MV-4-11 (cell line): ENCODE measurements at regions not wholly inside any gene's neighbourhood (a gene's known extent, or its start where the extent isn't known, plus 50 kb on each side); places are given as distances from the start of the nearest gene placed in this dataset.

Experiments used
- DNase-seq: peaks from one replicate; lab custom pipeline; 2025; lab: John Stamatoyannopoulos, UW

GRCh38 chr2:100741880-100742276, 78.1 kb upstream of the NPAS2 start:
- no peak for DNase-seq

GRCh38 chr2:100742277-100743254, 77.4 kb upstream of the NPAS2 start:
- DNase-seq, result no peak

- DNase-seq, result no peak
These were observed 76.2 kb upstream of the NPAS2 start for GRCh38 chr2:100743741-100744140.

- no peak for DNase-seq
These were observed 75.8 kb upstream of the NPAS2 start for GRCh38 chr2:100744184-100744583.

DNA sequence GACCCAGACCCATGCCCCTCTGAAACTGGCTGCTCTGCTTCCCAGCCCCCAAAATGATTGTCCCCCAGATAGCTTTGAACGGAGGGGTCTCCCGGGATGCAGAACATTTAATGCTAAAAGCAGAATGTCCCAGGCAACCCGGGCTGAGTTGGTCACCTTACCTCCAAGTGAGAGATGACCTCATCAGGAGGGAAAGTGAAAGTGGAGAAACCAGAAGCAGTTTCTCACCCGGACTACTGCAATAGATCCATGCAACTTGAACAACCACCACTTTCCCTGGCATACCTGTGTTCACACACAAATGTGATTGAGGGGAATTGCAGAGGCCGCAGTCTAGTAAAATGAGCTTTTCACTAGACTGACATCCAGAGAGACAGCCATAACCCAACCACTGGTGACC, 75.3 kb upstream of the NPAS2 start:
- DNase-seq, result peak; percentile 11

DNA sequence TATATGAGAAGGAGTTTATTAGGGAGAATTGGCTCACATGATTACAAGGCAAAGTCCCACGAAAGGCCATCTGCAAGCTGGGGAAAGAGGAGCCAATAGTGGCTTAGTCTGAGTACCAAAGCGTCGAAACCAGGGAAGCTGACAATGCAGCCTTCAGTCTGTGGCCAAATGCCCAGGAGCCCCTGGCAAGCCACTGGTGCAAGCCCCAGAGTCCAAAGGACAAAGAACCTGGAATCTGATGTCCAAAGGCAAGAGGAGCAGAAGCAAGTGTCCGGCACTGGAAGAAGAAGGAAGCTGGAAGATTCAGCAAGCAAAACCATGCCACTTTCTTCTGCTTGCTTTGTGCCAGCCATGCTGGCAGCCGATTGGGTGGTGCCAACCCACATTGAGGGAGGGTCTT, 74.3 kb upstream of the NPAS2 start:
- DNase-seq, result no peak

- no peak for DNase-seq
These were observed 72.4 kb upstream of the NPAS2 start for GRCh38 chr2:100747551-100747950.

DNA sequence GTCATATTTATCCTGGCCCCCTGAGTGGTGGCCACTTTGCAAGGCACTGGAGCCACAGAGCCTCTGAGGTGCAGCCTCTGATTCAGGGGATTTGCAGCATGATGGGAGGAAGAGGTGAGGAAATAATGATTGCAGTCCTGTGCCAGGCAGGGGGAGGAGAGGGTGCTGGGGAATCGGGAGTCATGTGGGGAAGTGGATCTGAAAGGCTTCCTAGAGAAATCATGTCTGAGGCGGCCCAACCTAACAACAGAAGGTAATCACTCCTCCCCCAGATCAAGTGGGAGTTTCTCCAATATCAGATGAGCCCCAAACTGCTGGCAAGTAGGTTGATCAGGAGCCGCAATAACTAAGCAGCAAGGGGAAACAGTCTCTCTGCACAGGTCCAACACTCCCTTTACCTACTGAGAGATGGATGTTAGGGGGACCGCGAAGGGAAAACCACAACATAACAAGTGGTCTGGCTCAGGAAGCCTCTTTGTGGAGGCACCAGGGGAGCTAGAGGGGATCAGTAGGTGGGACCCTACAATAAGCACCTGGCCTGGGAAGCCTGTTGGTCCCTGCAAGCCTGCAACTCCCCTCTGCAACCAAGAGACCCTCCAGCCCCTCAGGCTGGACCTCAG, 71.8 kb upstream of the NPAS2 start:
- no peak for DNase-seq

GRCh38 chr2:100748673-100749072, 71.3 kb upstream of the NPAS2 start:
- no peak for DNase-seq

GRCh38 chr2:100749771-100750542, 70.0 kb upstream of the NPAS2 start:
- no peak for DNase-seq

DNA sequence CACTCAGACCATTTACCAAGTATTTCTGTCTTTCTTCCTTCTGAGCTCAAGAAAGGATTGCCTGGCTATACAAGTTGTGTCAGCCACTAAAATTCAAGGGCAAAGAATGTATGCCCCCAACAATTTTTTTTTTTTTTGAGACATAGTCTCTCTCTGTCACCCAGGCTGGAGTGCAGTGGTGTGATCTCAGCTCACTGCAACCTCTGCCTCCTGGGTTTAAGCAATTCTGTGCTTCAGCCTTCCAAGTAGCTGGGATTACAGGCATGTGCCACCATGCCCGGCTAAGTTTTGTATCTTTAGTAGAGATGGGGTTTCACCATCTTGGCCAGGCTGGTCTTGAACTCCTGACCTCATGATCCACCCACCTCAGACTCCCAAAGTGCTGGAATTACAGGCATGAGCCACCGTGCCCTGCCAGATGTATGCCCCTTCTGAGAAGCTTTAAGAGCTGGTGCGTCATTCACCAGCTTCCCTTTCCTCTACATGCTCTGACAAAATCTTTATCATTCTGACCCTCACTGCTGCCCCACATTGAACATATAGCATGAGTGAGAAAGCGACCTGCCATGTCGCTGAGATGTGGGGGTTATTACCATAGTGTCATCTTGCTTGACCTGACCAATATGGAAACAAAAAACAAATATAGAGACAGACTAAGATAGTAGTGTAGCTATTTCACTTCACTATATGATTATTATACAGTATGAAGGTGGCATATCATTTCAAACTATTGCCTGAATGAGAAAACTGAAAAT, 67.9 kb upstream of the NPAS2 start:
- DNase-seq, result peak; percentile 37

- DNase-seq, result peak; percentile 79
These were observed 67.2 kb upstream of the NPAS2 start for GRCh38 chr2:100752628-100753333.

DNA sequence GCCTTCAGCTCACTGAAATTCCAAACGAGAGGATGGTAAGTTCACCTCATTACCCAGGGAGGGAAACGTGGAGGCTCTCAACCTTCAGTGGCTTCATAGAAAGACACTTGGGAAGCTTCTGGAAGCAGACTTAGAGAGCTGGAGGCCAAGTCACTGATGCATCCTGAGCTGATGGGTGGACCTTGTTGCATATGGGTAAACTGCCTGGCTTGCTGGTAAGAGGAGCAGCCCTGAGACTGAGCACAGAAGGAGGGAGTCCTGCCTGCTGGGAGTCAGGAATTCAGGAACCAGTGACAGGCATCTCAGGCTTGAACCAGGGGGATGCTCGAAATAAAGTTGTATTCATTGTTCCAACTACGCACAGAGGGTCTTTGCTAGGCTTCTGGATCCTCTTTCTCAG, 66.5 kb upstream of the NPAS2 start:
- DNase-seq, result no peak

DNA sequence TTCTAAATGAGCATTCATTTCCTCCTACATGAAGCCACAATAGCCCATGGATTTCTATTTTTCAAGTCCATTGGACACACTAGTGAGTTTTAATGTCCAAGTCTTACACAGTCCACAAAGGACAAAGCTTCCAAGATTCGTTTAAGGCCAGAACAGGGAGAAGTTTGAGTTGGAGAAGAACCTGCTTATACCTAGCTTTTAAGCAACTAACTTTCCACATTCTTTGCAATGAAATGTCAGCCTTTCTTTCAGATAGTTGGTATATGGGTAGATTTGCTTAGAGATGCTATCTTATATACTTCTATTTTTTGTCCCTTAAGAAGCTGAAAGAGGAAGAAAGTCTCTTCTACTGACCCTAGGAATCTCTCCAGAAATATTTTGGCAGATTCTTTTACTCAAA, 66.1 kb upstream of the NPAS2 start:
- no peak for DNase-seq

DNA sequence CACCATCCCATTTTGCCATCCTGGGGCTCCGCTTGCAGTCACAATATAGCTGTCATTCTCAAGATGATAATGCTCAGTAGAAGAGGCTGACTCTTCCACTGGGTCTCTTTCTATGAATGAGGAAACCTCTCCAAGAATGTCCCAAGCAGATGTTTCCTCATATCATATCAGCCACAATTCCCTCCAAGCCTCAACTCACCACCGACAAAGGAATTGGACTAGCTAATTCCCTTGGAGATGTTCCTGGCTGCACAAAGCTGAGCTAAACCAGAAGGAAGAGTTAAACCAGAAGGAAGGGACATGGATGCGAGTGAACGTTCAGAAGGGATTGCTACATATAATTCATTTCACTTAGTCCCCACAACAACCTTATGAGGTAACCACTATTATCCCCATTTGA, 65.0 kb upstream of the NPAS2 start:
- no peak for DNase-seq

GRCh38 chr2:100755441-100755840, 64.5 kb upstream of the NPAS2 start:
- no peak for DNase-seq

DNA sequence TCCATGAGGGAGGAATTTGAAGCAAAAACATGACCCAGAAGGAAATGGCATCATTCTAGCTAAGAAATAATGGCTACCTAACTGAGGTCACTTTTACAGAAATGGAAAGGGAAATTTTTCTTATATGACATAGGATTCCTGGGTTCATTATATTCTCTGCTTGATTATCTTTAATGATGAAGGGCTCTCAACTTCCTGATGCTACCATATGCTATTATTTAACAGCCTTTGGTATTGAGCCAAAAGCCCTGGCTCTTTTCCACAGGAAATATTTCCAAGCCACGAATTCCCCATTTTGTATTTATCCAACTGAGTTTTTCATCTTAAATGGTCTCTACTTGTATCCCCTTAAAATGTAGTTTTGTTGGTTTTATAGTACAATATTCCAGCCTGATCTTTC, 63.2 kb upstream of the NPAS2 start:
- DNase-seq, result no peak

- DNase-seq, result no peak
These were observed 62.1 kb upstream of the NPAS2 start for GRCh38 chr2:100757621-100758394.

GRCh38 chr2:100759901-100760300, 60.0 kb upstream of the NPAS2 start:
- no peak for DNase-seq

DNA sequence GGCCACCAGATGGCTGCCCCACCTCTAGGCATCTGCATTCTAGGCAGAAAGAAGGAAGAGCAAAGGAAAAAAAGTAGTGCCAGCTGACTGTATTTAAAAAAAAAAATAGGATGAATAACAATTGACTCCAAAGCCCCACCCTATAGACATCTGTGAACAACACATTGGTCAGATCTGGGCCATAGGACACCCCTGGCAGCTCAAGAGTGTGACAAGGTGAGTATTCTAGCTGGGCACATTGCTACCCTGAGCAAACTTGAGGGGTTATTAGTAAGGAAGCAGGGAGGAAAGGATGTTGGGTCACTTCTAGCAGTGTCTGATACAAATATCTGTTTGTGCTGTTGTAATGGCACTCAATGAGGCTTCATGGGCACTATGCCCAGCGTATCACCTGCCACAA, 58.6 kb upstream of the NPAS2 start:
- no peak for DNase-seq

GRCh38 chr2:100764430-100764829, 55.5 kb upstream of the NPAS2 start:
- DNase-seq, result no peak
